Body of pancreas (tissue), 4 donors: ENCODE measurements at regions not wholly inside any gene's neighbourhood (a gene's known extent, or its start where the extent isn't known, plus 50 kb on each side); places are given as distances from the start of the nearest gene placed in this dataset.
"Not testable (repeated sequence)": the region's sequence is repeated elsewhere in the genome, so short reads cannot be mapped to it uniquely, and the experiment has no call there.

Source experiments
- ATAC-seq: fragments of 150-250 bp; one replicate; pipeline ENCODE4 v1.9.1; 2016
- DNase-seq, 4 donors: peaks; one replicate each; pipeline ENCODE4 v3.0.0-alpha.2; 2019
- H3K27ac ChIP-seq, 4 donors: fragments of 200-600 bp; sonication (generic); 1 replicate in 3 of 4; 2 replicates in 1 of 4; pipeline versions ENCODE4 v1.5.1 to v1.6.1; 2016 to 2019; ENCODE audit warnings: mild to moderate bottlenecking in 1 of 4, mixed read lengths in 1 of 4, moderate library complexity in 1 of 4
- H3K27me3 ChIP-seq, 2 donors: fragments of 200-600 bp; sonication (generic); one replicate each; pipeline ENCODE4 v1.6.0; 2016; ENCODE audit warnings: mild to moderate bottlenecking in 1 of 2
- H3K36me3 ChIP-seq, 2 donors: fragments of 200-600 bp; sonication (generic); replicated peaks in 1 of 2; 2 replicates each; pipeline ENCODE4 v1.5.1; 2016; ENCODE audit warnings: low read depth in 2 of 2; ENCODE audit not compliant: insufficient read depth in 1 of 2
- H3K4me1 ChIP-seq: fragments of 200-600 bp; sonication (generic); one replicate; pipeline ENCODE4 v1.6.0; 2016
- H3K4me3 ChIP-seq, 2 donors: fragments of 200-600 bp; sonication (generic); 1 replicate in 1 of 2; 2 replicates in 1 of 2; pipeline ENCODE4 v1.5.1; 2016 to 2019
- H3K9me3 ChIP-seq, 3 donors: fragments of 200-600 bp; sonication (generic); 1 replicate in 2 of 3; 2 replicates in 1 of 3; pipeline ENCODE4 v1.5.1; 2016
- CTCF ChIP-seq, 7 experiments: fragments of 450-650 bp in 4 of 7; fragments of 200-600 bp in 3 of 7; sonication (generic) in 3 of 7; IDR thresholded peaks; one replicate each; pipeline ENCODE4 v1.5.1; 2016 to 2019; ENCODE audit warnings: antibody characterized with exemption in 7 of 7
- POLR2A ChIP-seq, 3 donors: fragments of 450-650 bp; IDR thresholded peaks; one replicate each; pipeline ENCODE4 v1.6.1; 2016; ENCODE audit warnings: antibody characterized with exemption in 3 of 3, mild to moderate bottlenecking in 2 of 3
- WGBS, 2 donors: methylation state at CpG; one replicate each; pipeline ENCODE4 v1.1.5; 2017; 5-methylcytosine and 5-hydroxymethylcytosine counted together
- intact Hi-C: fragments of 100-400 bp; cut with DNase I; formaldehyde crosslinking; loops from one replicate; pipeline ENCODE4 v1.15.1; 2023

- Histone ChIP-seq H3K9me3 (no peaks in the 10 kb centered on the region), H3K27me3 (no peaks in the 10 kb centered on the region), H3K36me3 (no peaks in the 10 kb centered on the region), H3K4me1 (no peaks in the 10 kb centered on the region), H3K27ac (no peak overlapping the region), H3K4me3 (no peak overlapping the region)
- DNase-seq, result no peak
- no peak for ATAC-seq
- WGBS, 2 donors, result 35 to 47% methylated on average over 2 of the region's 2 CpGs
- TF ChIP-seq POLR2A (IDR thresholded peaks at IDR 0.05) (no peak), CTCF (IDR thresholded peaks at IDR 0.05) (no peak)
- intact Hi-C loops, result no loop called here
Observed at GRCh38 chr10:62981096-62981495, 152.0 kb upstream of the NRBF2 start.

GRCh38 chr10:62980687-62981086 lies 152.4 kb upstream of the NRBF2 start:
- intact Hi-C loops, result no loop called here
- H3K36me3 ChIP-seq, result no peaks in the 10 kb centered on the region
- H3K4me1 ChIP-seq, result no peaks in the 10 kb centered on the region
- no peak for DNase-seq
- H3K9me3 ChIP-seq, result no peaks in the 10 kb centered on the region
- H3K4me3 ChIP-seq, result no peak overlapping the region
- 42 to 44% methylated on average over 5 of the region's 5 CpGs for WGBS, 2 donors
- H3K27ac ChIP-seq, result no peak overlapping the region
- no peaks in the 10 kb centered on the region for H3K27me3 ChIP-seq
- no peak for TF ChIP-seq POLR2A (IDR thresholded peaks at IDR 0.05)
- no peak for ATAC-seq

- H3K27me3 ChIP-seq, result no peaks in the 10 kb centered on the region
- no peaks in the 10 kb centered on the region for H3K4me1 ChIP-seq
- TF ChIP-seq CTCF (IDR thresholded peaks at IDR 0.05), result no peak
- no peak for TF ChIP-seq POLR2A (IDR thresholded peaks at IDR 0.05)
- no peak for DNase-seq
- no peak overlapping the region for H3K27ac ChIP-seq
- no peak for ATAC-seq
- no peak overlapping the region for H3K4me3 ChIP-seq
- H3K9me3 ChIP-seq, result no peaks in the 10 kb centered on the region
- intact Hi-C loops, result no loop called here
- no peaks in the 10 kb centered on the region for H3K36me3 ChIP-seq
Observed at GRCh38 chr10:62979921-62980320, 153.2 kb upstream of the NRBF2 start.

GRCh38 chr10:62978482-62978881 lies 154.6 kb upstream of the NRBF2 start:
- 51 to 64% methylated on average over 4 of the region's 4 CpGs for WGBS, 2 donors
- no peak overlapping the region for H3K4me3 ChIP-seq
- DNase-seq (no peak), ATAC-seq (no peak)
- no peaks in the 10 kb centered on the region for H3K27me3 ChIP-seq
- no peak overlapping the region for H3K27ac ChIP-seq
- intact Hi-C loops, result no loop called here
- no peaks in the 10 kb centered on the region for H3K36me3 ChIP-seq
- H3K4me1 ChIP-seq, result no peaks in the 10 kb centered on the region
- peaks cover 0 to 8% (median 0%) of the 10 kb centered on the region in 3 donors for H3K9me3 ChIP-seq
- TF ChIP-seq POLR2A (IDR thresholded peaks at IDR 0.05) (no peak), CTCF (IDR thresholded peaks at IDR 0.05) (no peak)

- H3K4me3 ChIP-seq, ATAC-seq, H3K36me3 ChIP-seq, intact Hi-C loops, DNase-seq, H3K27me3 ChIP-seq, H3K27ac ChIP-seq, H3K9me3 ChIP-seq, H3K4me1 ChIP-seq: not testable (repeated sequence)
- 55 to 71% methylated on average over 1 of the region's 1 CpG for WGBS, 2 donors
Observed at GRCh38 chr10:62974795-62975194, 158.3 kb upstream of the NRBF2 start.

- ATAC-seq, result no peak
- H3K27me3 ChIP-seq, result no peaks in the 10 kb centered on the region
- no peak overlapping the region for H3K4me3 ChIP-seq
- H3K9me3 ChIP-seq, result peaks cover 0 to 8% (median 0%) of the 10 kb centered on the region in 3 donors
- intact Hi-C loops, result no loop called here
- H3K4me1 ChIP-seq, result no peaks in the 10 kb centered on the region
- no peak overlapping the region for H3K27ac ChIP-seq
- TF ChIP-seq POLR2A (IDR thresholded peaks at IDR 0.05), result no peak
- no peak for TF ChIP-seq CTCF (IDR thresholded peaks at IDR 0.05)
- DNase-seq, result no peak
- no peaks in the 10 kb centered on the region for H3K36me3 ChIP-seq
Observed at GRCh38 chr10:62972103-62972502, 155.9 kb upstream of the EGR2 start.
